ENCODE measurements at regions not wholly inside any gene's neighbourhood (a gene's known extent, or its start where the extent isn't known, plus 50 kb on each side); places are given as distances from the start of the nearest gene placed in this dataset.

DNA sequence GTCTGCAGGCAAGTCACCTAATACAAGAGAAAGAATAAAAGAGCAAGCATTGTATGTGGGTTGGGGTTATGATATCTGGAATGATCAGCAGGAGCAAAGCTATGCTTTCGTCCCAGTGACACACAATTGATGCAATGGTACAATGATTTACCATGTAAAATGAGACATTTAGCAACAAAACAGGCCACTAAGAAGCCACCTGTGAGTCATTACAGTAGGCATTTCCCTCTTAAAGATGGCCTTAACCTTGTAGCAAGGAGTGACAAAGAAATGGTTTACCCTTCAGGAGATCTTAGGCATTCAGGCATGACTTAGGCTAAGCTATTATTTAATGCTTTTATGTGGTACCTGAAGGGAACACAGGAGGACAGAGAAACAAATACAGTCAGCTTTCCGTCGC lies 373.3 kb upstream of the RBMS3 start (continued):
- TF ChIP-seq, protein P1, sequence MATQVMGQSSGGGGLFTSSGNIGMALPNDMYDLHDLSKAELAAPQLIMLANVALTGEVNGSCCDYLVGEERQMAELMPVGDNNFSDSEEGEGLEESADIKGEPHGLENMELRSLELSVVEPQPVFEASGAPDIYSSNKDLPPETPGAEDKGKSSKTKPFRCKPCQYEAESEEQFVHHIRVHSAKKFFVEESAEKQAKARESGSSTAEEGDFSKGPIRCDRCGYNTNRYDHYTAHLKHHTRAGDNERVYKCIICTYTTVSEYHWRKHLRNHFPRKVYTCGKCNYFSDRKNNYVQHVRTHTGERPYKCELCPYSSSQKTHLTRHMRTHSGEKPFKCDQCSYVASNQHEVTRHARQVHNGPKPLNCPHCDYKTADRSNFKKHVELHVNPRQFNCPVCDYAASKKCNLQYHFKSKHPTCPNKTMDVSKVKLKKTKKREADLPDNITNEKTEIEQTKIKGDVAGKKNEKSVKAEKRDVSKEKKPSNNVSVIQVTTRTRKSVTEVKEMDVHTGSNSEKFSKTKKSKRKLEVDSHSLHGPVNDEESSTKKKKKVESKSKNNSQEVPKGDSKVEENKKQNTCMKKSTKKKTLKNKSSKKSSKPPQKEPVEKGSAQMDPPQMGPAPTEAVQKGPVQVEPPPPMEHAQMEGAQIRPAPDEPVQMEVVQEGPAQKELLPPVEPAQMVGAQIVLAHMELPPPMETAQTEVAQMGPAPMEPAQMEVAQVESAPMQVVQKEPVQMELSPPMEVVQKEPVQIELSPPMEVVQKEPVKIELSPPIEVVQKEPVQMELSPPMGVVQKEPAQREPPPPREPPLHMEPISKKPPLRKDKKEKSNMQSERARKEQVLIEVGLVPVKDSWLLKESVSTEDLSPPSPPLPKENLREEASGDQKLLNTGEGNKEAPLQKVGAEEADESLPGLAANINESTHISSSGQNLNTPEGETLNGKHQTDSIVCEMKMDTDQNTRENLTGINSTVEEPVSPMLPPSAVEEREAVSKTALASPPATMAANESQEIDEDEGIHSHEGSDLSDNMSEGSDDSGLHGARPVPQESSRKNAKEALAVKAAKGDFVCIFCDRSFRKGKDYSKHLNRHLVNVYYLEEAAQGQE (IDR thresholded peaks at IDR 0.05; ENCODE audit: unreplicated experiment), result no peak
- TF ChIP-seq JUNB (IDR thresholded peaks at IDR 0.05; ENCODE audit: unreplicated experiment) (no peak), STAT1 (IDR thresholded peaks at IDR 0.05; ENCODE audit: unreplicated experiment) (no peak), EZH2phosphoT487 (IDR thresholded peaks at IDR 0.05; ENCODE audit: unreplicated experiment) (no peak), ZNF114 (CRISPR knock-in tag; IDR thresholded peaks at IDR 0.05) (no peak)

DNA sequence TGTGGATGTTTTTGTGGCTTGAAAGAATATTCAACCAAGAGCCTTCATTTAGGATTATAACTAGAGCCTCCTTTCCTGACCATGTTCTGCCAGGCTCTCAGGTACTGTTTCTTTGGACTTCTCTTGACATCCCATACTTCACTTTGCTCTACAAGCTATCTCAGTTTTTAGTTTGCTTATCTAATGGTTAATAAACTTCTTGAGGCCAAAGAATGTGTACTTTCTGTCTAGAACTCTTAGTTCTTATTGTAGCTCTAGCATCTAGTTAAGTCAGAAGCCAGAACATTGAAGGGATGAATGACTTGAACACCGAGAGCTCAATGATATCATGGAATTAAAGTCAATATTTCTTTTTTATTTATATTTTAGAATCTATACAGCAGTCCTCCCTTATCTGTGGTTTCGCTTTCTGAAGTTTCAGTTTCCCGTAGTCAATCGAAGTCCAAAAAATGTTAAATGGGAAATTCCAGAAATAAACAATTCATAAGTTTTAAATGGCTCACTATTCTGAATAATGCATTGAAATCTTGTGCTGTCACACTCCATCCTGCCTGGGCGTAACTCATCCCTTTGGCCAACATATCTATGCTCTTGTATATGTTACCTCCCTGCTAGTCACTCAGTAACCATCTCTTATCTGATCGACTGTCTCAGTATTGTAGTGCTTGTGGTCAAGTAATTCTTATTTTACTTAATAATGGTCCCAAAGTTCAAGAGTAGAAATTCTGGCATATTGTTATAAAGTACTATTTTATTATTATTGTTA lies 368.6 kb upstream of the RBMS3 start:
- Histone ChIP-seq H2AFZ (no peak overlapping the region), H3K36me3 (ENCODE audit: insufficient read depth) (no peaks in the 10 kb centered on the region), H3K9me2 (ENCODE audit: insufficient read depth) (no peaks in the 10 kb centered on the region), H3K27ac (ENCODE audit: low read depth) (no peak overlapping the region), H3K4me3 (no peak overlapping the region), H3K4me2 (no peak overlapping the region), H3F3A (replicated peaks; ENCODE audit: low read depth) (no peaks in the 10 kb centered on the region), H3K4me1 (ENCODE audit: insufficient read depth) (no peaks in the 10 kb centered on the region), H4K20me1 (replicated peaks; ENCODE audit: insufficient read depth) (no peaks in the 10 kb centered on the region), H3K79me2 (replicated peaks; ENCODE audit: insufficient read depth) (no peaks in the 10 kb centered on the region), H3K27me3 (ENCODE audit: insufficient read depth) (no peaks in the 10 kb centered on the region)
- Mint-ChIP-seq H3K36me3 (ENCODE audit: low read depth) (no peaks in the 10 kb centered on the region), H3K9me3 (no peaks in the 10 kb centered on the region), H3K27ac (no peak overlapping the region), H3K4me1 (peaks cover 5% of the 10 kb centered on the region; the same call in 2 of the 3 replicates), H3K4me3 (no peak overlapping the region), H3K27me3 (ENCODE audit: insufficient read depth, low read depth, poor library complexity) (peaks cover 2% of the 10 kb centered on the region)
- no peak for ATAC-seq
- no peak for DNase-seq (ENCODE audit: low spot score)
- TF ChIP-seq, protein P2, sequence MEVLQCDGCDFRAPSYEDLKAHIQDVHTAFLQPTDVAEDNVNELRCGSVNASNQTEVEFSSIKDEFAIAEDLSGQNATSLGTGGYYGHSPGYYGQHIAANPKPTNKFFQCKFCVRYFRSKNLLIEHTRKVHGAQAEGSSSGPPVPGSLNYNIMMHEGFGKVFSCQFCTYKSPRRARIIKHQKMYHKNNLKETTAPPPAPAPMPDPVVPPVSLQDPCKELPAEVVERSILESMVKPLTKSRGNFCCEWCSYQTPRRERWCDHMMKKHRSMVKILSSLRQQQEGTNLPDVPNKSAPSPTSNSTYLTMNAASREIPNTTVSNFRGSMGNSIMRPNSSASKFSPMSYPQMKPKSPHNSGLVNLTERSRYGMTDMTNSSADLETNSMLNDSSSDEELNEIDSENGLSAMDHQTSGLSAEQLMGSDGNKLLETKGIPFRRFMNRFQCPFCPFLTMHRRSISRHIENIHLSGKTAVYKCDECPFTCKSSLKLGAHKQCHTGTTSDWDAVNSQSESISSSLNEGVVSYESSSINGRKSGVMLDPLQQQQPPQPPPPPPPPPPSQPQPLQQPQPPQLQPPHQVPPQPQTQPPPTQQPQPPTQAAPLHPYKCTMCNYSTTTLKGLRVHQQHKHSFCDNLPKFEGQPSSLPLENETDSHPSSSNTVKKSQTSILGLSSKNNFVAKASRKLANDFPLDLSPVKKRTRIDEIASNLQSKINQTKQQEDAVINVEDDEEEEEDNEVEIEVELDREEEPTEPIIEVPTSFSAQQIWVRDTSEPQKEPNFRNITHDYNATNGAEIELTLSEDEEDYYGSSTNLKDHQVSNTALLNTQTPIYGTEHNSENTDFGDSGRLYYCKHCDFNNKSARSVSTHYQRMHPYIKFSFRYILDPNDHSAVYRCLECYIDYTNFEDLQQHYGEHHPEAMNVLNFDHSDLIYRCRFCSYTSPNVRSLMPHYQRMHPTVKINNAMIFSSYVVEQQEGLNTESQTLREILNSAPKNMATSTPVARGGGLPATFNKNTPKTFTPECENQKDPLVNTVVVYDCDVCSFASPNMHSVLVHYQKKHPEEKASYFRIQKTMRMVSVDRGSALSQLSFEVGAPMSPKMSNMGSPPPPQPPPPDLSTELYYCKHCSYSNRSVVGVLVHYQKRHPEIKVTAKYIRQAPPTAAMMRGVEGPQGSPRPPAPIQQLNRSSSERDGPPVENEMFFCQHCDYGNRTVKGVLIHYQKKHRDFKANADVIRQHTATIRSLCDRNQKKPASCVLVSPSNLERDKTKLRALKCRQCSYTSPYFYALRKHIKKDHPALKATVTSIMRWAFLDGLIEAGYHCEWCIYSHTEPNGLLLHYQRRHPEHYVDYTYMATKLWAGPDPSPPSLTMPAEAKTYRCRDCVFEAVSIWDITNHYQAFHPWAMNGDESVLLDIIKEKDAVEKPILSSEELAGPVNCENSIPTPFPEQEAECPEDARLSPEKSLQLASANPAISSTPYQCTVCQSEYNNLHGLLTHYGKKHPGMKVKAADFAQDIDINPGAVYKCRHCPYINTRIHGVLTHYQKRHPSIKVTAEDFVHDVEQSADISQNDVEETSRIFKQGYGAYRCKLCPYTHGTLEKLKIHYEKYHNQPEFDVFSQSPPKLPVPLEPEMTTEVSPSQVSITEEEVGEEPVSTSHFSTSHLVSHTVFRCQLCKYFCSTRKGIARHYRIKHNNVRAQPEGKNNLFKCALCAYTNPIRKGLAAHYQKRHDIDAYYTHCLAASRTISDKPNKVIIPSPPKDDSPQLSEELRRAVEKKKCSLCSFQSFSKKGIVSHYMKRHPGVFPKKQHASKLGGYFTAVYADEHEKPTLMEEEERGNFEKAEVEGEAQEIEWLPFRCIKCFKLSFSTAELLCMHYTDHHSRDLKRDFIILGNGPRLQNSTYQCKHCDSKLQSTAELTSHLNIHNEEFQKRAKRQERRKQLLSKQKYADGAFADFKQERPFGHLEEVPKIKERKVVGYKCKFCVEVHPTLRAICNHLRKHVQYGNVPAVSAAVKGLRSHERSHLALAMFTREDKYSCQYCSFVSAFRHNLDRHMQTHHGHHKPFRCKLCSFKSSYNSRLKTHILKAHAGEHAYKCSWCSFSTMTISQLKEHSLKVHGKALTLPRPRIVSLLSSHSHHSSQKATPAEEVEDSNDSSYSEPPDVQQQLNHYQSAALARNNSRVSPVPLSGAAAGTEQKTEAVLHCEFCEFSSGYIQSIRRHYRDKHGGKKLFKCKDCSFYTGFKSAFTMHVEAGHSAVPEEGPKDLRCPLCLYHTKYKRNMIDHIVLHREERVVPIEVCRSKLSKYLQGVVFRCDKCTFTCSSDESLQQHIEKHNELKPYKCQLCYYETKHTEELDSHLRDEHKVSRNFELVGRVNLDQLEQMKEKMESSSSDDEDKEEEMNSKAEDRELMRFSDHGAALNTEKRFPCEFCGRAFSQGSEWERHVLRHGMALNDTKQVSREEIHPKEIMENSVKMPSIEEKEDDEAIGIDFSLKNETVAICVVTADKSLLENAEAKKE (CRISPR knock-in tag; IDR thresholded peaks at IDR 0.05), result no peak
- TF ChIP-seq ZNF114 (CRISPR knock-in tag; IDR thresholded peaks at IDR 0.05), result no peak
- no peak for TF ChIP-seq ZNF331 (CRISPR knock-in tag; IDR thresholded peaks at IDR 0.05; ENCODE audit: low read depth)
- TF ChIP-seq JUNB (IDR thresholded peaks at IDR 0.05; ENCODE audit: unreplicated experiment), result no peak
- TF ChIP-seq EZH2phosphoT487 (IDR thresholded peaks at IDR 0.05; ENCODE audit: unreplicated experiment), result no peak
- no peak for TF ChIP-seq ETS1 (IDR thresholded peaks at IDR 0.05)
- no peak for TF ChIP-seq POLR2AphosphoS5 (IDR thresholded peaks at IDR 0.05; ENCODE audit: low read depth)
- TF ChIP-seq NANOG (IDR thresholded peaks at IDR 0.05; ENCODE audit: borderline replicate concordance), result no peak
- TF ChIP-seq STAT1 (IDR thresholded peaks at IDR 0.05; ENCODE audit: unreplicated experiment), result no peak
- TF ChIP-seq CREB1 (CRISPR knock-in tag; IDR thresholded peaks at IDR 0.05; ENCODE audit: low read depth), result no peak
- no peak for TF ChIP-seq EZH2 (IDR thresholded peaks at IDR 0.05; ENCODE audit: low read depth, unreplicated experiment)
